ENCODE measurements at regions not wholly inside any gene's neighbourhood (a gene's known extent, or its start where the extent isn't known, plus 50 kb on each side); places are given as distances from the start of the nearest gene placed in this dataset.

- WGBS = 74% methylated on average over 2 of the region's 2 CpGs
- no peak for ATAC-seq
- no peak for DNase-seq
- Histone ChIP-seq H3K9me3 (ENCODE audit: control insufficient read depth, low read length) (no peaks in the 10 kb centered on the region), H3K27ac (ENCODE audit: low read length) (no peak overlapping the region), H3K4me3 (ENCODE audit: low read length) (no peak overlapping the region), H3K27me3 (ENCODE audit: control insufficient read depth, insufficient read depth) (no peaks in the 10 kb centered on the region), H3K4me1 (ENCODE audit: control insufficient read depth, insufficient read depth, low read length) (no peaks in the 10 kb centered on the region)
- intact Hi-C loops (cut with DNase I) = no loop called here
Observed at GRCh38 chr5:105924366-105924765, 1746.4 kb downstream of the EFNA5 start.

- no peaks in the 10 kb centered on the region for H3K27me3 ChIP-seq (ENCODE audit: control insufficient read depth, insufficient read depth)
- DNase-seq (no peak), ATAC-seq (no peak)
- 78% methylated on average over 1 of the region's 1 CpG for WGBS
- no peaks in the 10 kb centered on the region for H3K4me1 ChIP-seq (ENCODE audit: control insufficient read depth, insufficient read depth, low read length)
- intact Hi-C loops (cut with DNase I) = no loop called here
- no peak overlapping the region for H3K4me3 ChIP-seq (ENCODE audit: low read length)
- no peaks in the 10 kb centered on the region for H3K9me3 ChIP-seq (ENCODE audit: control insufficient read depth, low read length)
- no peak overlapping the region for H3K27ac ChIP-seq (ENCODE audit: low read length)
Observed at GRCh38 chr5:105922574-105922973, 1748.2 kb downstream of the EFNA5 start.

- Histone ChIP-seq H3K9me3 (ENCODE audit: control insufficient read depth, low read length) (no peaks in the 10 kb centered on the region), H3K27me3 (ENCODE audit: control insufficient read depth, insufficient read depth) (no peaks in the 10 kb centered on the region), H3K4me1 (ENCODE audit: control insufficient read depth, insufficient read depth, low read length) (no peaks in the 10 kb centered on the region), H3K4me3 (ENCODE audit: low read length) (no peak overlapping the region), H3K27ac (ENCODE audit: low read length) (no peak overlapping the region)
- ATAC-seq (no peak), DNase-seq (no peak)
- intact Hi-C loops (cut with DNase I) = no loop called here
Observed at GRCh38 chr5:105922080-105922479, 1748.7 kb downstream of the EFNA5 start.

- intact Hi-C loops (cut with DNase I) = no loop called here
- WGBS = 28% methylated on average over 1 of the region's 1 CpG
- no peak for DNase-seq
Observed at GRCh38 chr5:105917189-105917588, 1753.5 kb downstream of the EFNA5 start.

GRCh38 chr5:105907016-105907415 is 1763.7 kb downstream of the EFNA5 start:
- Histone ChIP-seq H3K27ac (ENCODE audit: low read length) (no peak overlapping the region), H3K4me3 (ENCODE audit: low read length) (no peak overlapping the region), H3K27me3 (ENCODE audit: control insufficient read depth, insufficient read depth) (no peaks in the 10 kb centered on the region), H3K4me1 (ENCODE audit: control insufficient read depth, insufficient read depth, low read length) (no peaks in the 10 kb centered on the region), H3K9me3 (ENCODE audit: control insufficient read depth, low read length) (no peaks in the 10 kb centered on the region)
- DNase-seq (no peak), ATAC-seq (no peak)
- WGBS = 50% methylated on average over 2 of the region's 2 CpGs
- intact Hi-C loops (cut with DNase I) = no loop called here

More at GRCh38 chr5:105917189-105917588, 1753.5 kb downstream of the EFNA5 start:
- no peak for ATAC-seq
- Histone ChIP-seq H3K27me3 (ENCODE audit: control insufficient read depth, insufficient read depth) (no peaks in the 10 kb centered on the region), H3K4me3 (ENCODE audit: low read length) (no peak overlapping the region), H3K27ac (ENCODE audit: low read length) (no peak overlapping the region), H3K4me1 (ENCODE audit: control insufficient read depth, insufficient read depth, low read length) (no peaks in the 10 kb centered on the region), H3K9me3 (ENCODE audit: control insufficient read depth, low read length) (no peaks in the 10 kb centered on the region)

GRCh38 chr5:105905392-105905791 is 1765.3 kb downstream of the EFNA5 start:
- no peaks in the 10 kb centered on the region for H3K4me1 ChIP-seq (ENCODE audit: control insufficient read depth, insufficient read depth, low read length)
- H3K4me3 ChIP-seq (ENCODE audit: low read length) = no peak overlapping the region
- intact Hi-C loops (cut with DNase I) = no loop called here
- WGBS = 78% methylated on average over 3 of the region's 3 CpGs
- DNase-seq = peak in 1 of 3 donors; percentile 7
- no peaks in the 10 kb centered on the region for H3K9me3 ChIP-seq (ENCODE audit: control insufficient read depth, low read length)
- no peak for ATAC-seq
- H3K27me3 ChIP-seq (ENCODE audit: control insufficient read depth, insufficient read depth) = no peaks in the 10 kb centered on the region
- no peak overlapping the region for H3K27ac ChIP-seq (ENCODE audit: low read length)

GRCh38 chr5:105903069-105903468 is 1767.7 kb downstream of the EFNA5 start:
- intact Hi-C loops (cut with DNase I) = no loop called here
- Histone ChIP-seq H3K4me1 (ENCODE audit: control insufficient read depth, insufficient read depth, low read length) (no peaks in the 10 kb centered on the region), H3K27ac (ENCODE audit: low read length) (no peak overlapping the region), H3K9me3 (ENCODE audit: control insufficient read depth, low read length) (no peaks in the 10 kb centered on the region), H3K4me3 (ENCODE audit: low read length) (no peak overlapping the region), H3K27me3 (ENCODE audit: control insufficient read depth, insufficient read depth) (no peaks in the 10 kb centered on the region)
- 54% methylated on average over 4 of the region's 4 CpGs for WGBS
- ATAC-seq = no peak
- no peak for DNase-seq

- no peak overlapping the region for H3K4me3 ChIP-seq (ENCODE audit: low read length)
- H3K4me1 ChIP-seq (ENCODE audit: control insufficient read depth, insufficient read depth, low read length) = no peaks in the 10 kb centered on the region
- WGBS = 85% methylated on average over 3 of the region's 3 CpGs
- ATAC-seq (no peak), DNase-seq (no peak)
- H3K27me3 ChIP-seq (ENCODE audit: control insufficient read depth, insufficient read depth) = no peaks in the 10 kb centered on the region
- no peaks in the 10 kb centered on the region for H3K9me3 ChIP-seq (ENCODE audit: control insufficient read depth, low read length)
- intact Hi-C loops (cut with DNase I) = no loop called here
- no peak overlapping the region for H3K27ac ChIP-seq (ENCODE audit: low read length)
Observed at GRCh38 chr5:105899726-105900125, 1771.0 kb downstream of the EFNA5 start.

GRCh38 chr5:105898183-105898582 is 1772.6 kb downstream of the EFNA5 start:
- ATAC-seq (no peak), DNase-seq (no peak)
- intact Hi-C loops (cut with DNase I) = no loop called here
- Histone ChIP-seq H3K4me1 (ENCODE audit: control insufficient read depth, insufficient read depth, low read length) (no peaks in the 10 kb centered on the region), H3K4me3 (ENCODE audit: low read length) (no peak overlapping the region), H3K27ac (ENCODE audit: low read length) (no peak overlapping the region), H3K9me3 (ENCODE audit: control insufficient read depth, low read length) (no peaks in the 10 kb centered on the region), H3K27me3 (ENCODE audit: control insufficient read depth, insufficient read depth) (no peaks in the 10 kb centered on the region)
- 47% methylated on average over 4 of the region's 4 CpGs for WGBS

- DNase-seq (no peak), ATAC-seq (no peak)
- Histone ChIP-seq H3K4me3 (ENCODE audit: low read length) (no peak overlapping the region), H3K4me1 (ENCODE audit: control insufficient read depth, insufficient read depth, low read length) (no peaks in the 10 kb centered on the region), H3K27me3 (ENCODE audit: control insufficient read depth, insufficient read depth) (no peaks in the 10 kb centered on the region), H3K9me3 (ENCODE audit: control insufficient read depth, low read length) (no peaks in the 10 kb centered on the region), H3K27ac (ENCODE audit: low read length) (no peak overlapping the region)
- 37% methylated on average over 1 of the region's 1 CpG for WGBS
- intact Hi-C loops (cut with DNase I) = no loop called here
Observed at GRCh38 chr5:105885266-105885665, 1785.5 kb downstream of the EFNA5 start.

GRCh38 chr5:105882956-105883481 is 1787.7 kb downstream of the EFNA5 start:
- DNase-seq = no peak
- no peak overlapping the region for H3K27ac ChIP-seq (ENCODE audit: low read length)
- WGBS = 82% methylated on average over 4 of the region's 4 CpGs
- no peaks in the 10 kb centered on the region for H3K4me1 ChIP-seq (ENCODE audit: control insufficient read depth, insufficient read depth, low read length)
- H3K9me3 ChIP-seq (ENCODE audit: control insufficient read depth, low read length) = no peaks in the 10 kb centered on the region
- H3K4me3 ChIP-seq (ENCODE audit: low read length) = no peak overlapping the region
- intact Hi-C loops (cut with DNase I) = no loop called here
- no peaks in the 10 kb centered on the region for H3K27me3 ChIP-seq (ENCODE audit: control insufficient read depth, insufficient read depth)
- no peak for ATAC-seq

- WGBS = 67% methylated on average over 1 of the region's 1 CpG
- intact Hi-C loops (cut with DNase I) = no loop called here
- Histone ChIP-seq H3K4me3 (ENCODE audit: low read length) (no peak overlapping the region), H3K27me3 (ENCODE audit: control insufficient read depth, insufficient read depth) (no peaks in the 10 kb centered on the region), H3K9me3 (ENCODE audit: control insufficient read depth, low read length) (no peaks in the 10 kb centered on the region), H3K27ac (ENCODE audit: low read length) (no peak overlapping the region), H3K4me1 (ENCODE audit: control insufficient read depth, insufficient read depth, low read length) (no peaks in the 10 kb centered on the region)
- ATAC-seq = no peak
- DNase-seq = no peak
Observed at GRCh38 chr5:105878402-105878801, 1792.3 kb downstream of the EFNA5 start.

Data from right cardiac atrium (tissue), 5 donors.